Stimulated activated CD8-positive, alpha-beta memory T cell treated with anti-CD3 and anti-CD28 coated beads, Interleukin-4, amount 100 ng/mL, for 24 hours (primary cell): ENCODE measurements at regions not wholly inside any gene's neighbourhood (a gene's known extent, or its start where the extent isn't known, plus 50 kb on each side); places are given as distances from the start of the nearest gene placed in this dataset.
"Not testable (repeated sequence)": the region's sequence is repeated elsewhere in the genome, so short reads cannot be mapped to it uniquely, and the experiment has no call there.

ENCODE experiments used
- DNase-seq: peaks from one replicate; pipeline ENCODE4 v3.0.0-alpha.2; 2020; ENCODE audit warnings: low read depth

- DNase-seq, result peak; percentile 77
Measured at GRCh38 chr17:30731210-30732132, 93.0 kb downstream of the CRLF3 start.

DNA sequence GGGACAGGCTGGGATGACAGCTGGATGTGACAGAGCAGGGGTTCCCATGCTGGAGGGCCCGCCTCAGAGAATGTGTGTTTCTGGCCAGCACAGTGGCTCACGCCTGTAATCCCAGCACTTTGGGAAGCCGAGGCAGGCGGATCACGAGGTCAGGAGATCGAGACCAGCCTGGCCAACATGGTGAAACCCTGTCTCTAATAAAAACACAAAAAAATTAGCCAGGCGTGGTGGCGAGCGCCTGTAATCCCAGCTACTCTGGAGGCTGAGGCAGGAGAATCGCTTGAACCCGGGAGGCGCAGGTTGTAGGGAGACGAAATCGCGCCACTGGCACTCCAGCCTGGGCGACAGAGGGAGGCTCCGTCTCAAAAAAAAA lies 93.7 kb downstream of the CRLF3 start:
- DNase-seq, result not testable (repeated sequence)

DNA sequence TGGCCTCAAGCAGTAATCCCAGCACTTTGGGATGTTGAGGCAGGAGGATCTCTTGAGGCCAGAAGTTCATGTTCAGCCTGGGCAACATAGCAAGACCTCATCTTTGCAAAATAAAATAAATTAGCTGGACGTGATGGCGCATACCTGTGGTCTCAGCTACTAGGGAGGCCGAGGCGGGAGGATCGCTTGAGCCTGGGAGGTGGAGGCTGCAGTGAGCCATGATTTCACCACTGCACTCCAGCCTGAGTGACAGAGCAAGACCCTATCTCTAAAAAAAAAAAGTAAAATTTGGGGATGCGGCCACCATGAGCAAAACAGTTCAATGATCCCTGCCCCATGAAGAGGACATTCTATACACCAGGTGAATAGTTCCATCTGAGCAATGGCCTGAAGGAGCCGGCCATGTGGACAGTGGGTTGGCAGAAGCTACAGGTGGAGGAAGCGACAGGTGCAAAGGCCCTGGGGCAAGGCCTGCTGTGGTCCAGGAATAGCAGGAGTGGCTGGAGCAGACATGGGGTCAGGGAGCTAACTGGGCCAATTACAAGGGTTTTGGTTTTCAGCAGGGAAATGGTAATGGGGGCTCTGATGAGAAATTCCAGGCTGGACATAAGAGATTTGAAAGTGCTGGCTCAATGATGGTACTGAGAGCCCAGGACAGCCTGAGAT lies 94.2 kb downstream of the CRLF3 start:
- not testable (repeated sequence) for DNase-seq

DNA sequence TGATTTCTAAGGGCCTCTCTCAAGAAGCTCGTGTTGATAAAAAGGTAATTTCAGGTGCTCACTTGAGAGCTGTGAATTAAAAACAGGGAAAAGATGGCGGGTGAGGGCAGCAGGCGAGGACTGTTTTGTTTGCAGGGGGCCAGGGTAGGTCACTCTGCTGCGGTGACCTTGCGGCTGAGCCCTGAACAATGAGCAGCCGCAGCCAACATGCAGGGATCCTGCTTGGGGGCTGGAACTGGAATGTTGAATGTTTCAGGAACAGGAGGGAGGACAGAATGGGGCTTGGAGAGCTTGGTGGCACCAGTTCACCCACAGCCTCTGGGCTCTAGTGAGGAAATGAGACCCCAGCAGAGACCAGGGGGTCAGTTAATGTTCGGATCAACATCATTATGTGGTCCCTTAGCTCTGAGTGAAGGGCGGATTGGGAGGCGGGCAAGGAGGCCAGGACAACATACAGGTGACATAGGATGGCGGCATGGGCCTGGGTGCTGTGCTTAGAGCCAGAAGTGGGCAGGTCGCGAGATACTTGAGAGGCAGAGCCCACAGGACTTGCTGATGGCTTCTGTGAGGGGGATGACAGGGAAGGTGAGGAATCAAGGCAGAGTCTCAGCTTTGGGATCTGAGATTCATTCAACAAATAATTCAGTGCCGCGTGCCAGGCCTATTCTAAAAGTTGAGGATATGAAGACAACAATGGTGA lies 94.9 kb downstream of the CRLF3 start:
- DNase-seq, result not testable (repeated sequence)

GRCh38 chr17:30727517-30727916 lies 97.0 kb downstream of the CRLF3 start:
- DNase-seq, result not testable (repeated sequence)

DNA sequence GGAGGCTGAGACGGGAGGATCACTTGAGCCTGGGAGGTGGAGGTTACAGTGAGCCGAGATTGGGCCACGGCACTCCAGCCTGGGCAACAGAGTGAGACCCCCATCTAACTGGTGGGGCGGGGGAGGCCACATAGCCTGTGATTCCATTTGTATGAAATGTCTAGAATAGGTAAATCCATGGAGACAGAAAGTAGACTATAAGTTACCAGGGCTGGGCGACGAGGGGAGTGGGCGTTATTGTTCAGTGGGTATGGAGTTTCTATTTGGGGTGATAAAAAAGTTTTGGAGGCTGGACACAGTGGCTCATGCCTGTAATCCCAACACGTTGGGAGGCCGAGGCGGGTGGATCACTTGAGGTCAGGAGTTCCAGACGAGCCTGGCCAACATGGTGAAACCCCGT lies 97.8 kb downstream of the CRLF3 start:
- DNase-seq, result not testable (repeated sequence)

DNA sequence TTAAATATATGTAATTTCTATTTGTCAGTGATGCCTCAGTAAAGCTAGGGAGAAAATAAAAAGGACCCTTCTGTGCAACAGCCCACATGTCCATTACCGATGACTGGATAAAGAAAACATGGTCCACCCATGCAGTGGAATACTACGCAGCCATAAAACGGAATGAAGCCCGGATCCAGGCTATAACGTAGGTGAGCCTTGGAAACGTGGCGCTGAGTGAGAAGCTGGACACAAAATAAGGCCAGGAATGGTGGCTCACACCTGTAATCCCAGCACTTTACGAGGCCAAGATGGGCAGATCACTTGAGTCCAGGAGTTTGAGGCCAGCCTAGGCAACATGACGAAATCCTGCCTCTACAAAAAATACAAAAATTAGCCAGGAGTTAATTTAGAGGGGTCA lies 98.2 kb downstream of the CRLF3 start:
- DNase-seq, result not testable (repeated sequence)

GRCh38 chr17:30724034-30724650 lies 100.3 kb downstream of the CRLF3 start:
- DNase-seq, result not testable (repeated sequence)

DNA sequence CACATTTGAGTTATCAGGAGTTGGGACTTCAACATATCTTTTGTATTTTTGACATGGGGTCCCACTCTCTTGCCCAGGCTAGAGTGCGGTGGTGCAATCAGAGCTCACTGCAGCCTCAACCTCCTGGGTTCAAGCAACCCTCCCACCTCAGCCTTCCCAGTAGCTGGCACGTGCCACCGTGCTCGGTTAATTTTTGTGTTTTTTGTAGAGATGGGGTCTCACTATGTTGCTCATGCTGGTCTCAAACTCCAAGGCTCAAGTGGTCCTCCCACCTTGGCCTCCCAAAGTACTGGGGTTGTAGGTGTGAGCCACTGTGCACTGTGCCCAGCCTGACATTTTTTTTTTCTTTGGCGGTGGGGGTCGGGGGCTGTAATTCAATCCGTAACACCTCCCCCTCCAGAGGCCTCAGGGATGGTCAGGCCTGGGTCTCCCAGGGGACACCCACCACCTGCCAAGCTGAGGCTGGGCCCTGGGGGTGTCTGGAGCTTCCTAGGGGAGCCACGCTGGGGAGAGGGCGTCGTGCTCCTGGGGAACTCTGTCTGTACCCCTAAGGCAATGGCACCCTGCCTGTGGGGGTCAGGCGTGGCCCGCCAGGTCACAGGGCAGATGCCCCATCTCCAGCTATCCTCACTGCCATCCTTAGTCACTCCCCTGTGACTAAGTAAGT lies 102.2 kb downstream of the CRLF3 start:
- not testable (repeated sequence) for DNase-seq

- not testable (repeated sequence) for DNase-seq
Measured at GRCh38 chr17:30720971-30721370, 103.5 kb downstream of the CRLF3 start.

GRCh38 chr17:30720013-30720471 lies 104.5 kb downstream of the CRLF3 start:
- no peak for DNase-seq

DNA sequence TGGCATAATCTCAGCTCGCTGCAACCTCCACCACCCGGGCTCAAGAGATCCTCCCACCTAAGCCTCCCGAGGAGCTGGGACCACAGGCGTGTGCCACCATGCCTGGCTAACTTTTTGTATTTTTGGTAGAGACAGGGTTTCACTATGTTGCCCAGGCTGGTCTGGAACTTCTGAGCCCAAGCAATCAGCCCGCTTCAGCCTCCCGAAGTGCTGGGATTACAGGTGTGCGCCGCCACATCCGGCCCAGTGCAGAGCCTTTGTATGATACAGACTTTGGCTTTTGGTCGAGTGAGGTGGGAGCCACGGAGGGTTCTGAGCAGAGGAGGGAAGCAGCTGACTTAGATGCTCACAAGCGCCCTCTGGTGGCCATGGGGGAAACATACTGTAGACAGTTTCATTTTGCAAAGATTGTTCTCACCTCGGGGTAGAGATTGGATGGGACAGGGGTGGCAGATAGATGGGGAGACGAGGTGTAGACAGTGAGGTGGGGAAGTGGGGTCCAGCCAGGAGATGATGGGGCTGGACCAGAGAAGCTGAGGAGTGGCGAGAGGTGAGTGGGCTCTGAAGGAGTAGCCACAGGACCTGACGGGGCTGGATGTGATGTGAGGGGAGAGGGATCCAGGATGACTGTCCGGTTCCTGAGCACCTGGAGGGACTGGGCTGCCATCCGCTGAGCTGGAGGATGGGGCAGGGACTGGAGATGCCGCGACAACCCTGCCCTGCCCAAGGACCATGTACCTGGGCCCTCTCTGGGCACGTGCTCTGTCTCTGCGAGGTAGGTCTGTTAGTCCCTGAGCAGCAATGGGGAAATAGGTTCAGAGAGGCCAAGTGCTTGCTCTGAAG lies 105.1 kb downstream of the CRLF3 start:
- DNase-seq, result peak; percentile 62

GRCh38 chr17:30718691-30719090 lies 105.8 kb downstream of the CRLF3 start:
- not testable (repeated sequence) for DNase-seq

DNA sequence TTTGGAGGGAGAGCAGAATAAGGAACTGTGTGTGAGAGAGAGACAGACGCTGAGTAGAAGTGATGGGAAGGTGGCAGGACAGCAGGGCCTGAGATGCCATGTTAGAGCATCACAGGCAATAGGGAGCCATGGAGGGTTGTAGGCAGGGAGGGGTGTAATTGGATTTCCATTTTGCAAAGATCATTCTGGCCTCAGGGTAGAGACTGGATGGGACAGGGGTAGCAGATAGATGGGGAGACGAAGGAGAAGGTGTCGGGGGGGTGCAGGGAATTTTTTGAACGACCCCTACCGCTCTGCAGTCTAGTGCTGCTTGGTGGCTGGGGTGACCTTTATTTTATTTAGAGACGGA lies 106.4 kb downstream of the CRLF3 start:
- DNase-seq, result not testable (repeated sequence)

- no peak for DNase-seq
Measured at GRCh38 chr17:30717291-30718098, 107.0 kb downstream of the CRLF3 start.

GRCh38 chr17:30716461-30717290 lies 107.8 kb downstream of the CRLF3 start:
- DNase-seq, result no peak

GRCh38 chr17:30714825-30715622 lies 109.5 kb downstream of the CRLF3 start:
- DNase-seq, result not testable (repeated sequence)

GRCh38 chr17:30713805-30714204 lies 110.7 kb downstream of the CRLF3 start:
- DNase-seq, result not testable (repeated sequence)
